ENCODE measurements at regions not wholly inside any gene's neighbourhood (a gene's known extent, or its start where the extent isn't known, plus 50 kb on each side); places are given as distances from the start of the nearest gene placed in this dataset.
"Not testable (repeated sequence)": the region's sequence is repeated elsewhere in the genome, so short reads cannot be mapped to it uniquely, and the experiment has no call there.

- DNase-seq (ENCODE audit: low read depth in 1 of 2, low spot score in 1 of 2): no peak
- Histone ChIP-seq H3K27ac (replicated peaks) (no peak overlapping the region), H3K4me3 (replicated peaks; ENCODE audit: insufficient read depth, low read length) (no peak overlapping the region), H3K27me3 (ENCODE audit: insufficient read depth, poor library complexity, severe bottlenecking) (no peaks in the 10 kb centered on the region)
- TF ChIP-seq REST (IDR thresholded peaks at IDR 0.05; ENCODE audit: insufficient replicate concordance, low read depth) (no peak), SPI1 (IDR thresholded peaks at IDR 0.05; ENCODE audit: borderline replicate concordance, low read depth) (no peak), POLR2AphosphoS5 (IDR thresholded peaks at IDR 0.05; ENCODE audit: low read depth) (no peak), GABPA (IDR thresholded peaks at IDR 0.05; ENCODE audit: low read depth) (no peak)
- TF ChIP-seq, protein P1, sequence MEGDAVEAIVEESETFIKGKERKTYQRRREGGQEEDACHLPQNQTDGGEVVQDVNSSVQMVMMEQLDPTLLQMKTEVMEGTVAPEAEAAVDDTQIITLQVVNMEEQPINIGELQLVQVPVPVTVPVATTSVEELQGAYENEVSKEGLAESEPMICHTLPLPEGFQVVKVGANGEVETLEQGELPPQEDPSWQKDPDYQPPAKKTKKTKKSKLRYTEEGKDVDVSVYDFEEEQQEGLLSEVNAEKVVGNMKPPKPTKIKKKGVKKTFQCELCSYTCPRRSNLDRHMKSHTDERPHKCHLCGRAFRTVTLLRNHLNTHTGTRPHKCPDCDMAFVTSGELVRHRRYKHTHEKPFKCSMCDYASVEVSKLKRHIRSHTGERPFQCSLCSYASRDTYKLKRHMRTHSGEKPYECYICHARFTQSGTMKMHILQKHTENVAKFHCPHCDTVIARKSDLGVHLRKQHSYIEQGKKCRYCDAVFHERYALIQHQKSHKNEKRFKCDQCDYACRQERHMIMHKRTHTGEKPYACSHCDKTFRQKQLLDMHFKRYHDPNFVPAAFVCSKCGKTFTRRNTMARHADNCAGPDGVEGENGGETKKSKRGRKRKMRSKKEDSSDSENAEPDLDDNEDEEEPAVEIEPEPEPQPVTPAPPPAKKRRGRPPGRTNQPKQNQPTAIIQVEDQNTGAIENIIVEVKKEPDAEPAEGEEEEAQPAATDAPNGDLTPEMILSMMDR (IDR thresholded peaks at IDR 0.05; ENCODE audit: insufficient read depth, low read length): no peak
Observed at GRCh38 chr3:105293441-105293840, 73.3 kb upstream of the ALCAM start.

- H3K27ac ChIP-seq (replicated peaks); H3K4me3 ChIP-seq (replicated peaks; ENCODE audit: insufficient read depth, low read length); H3K27me3 ChIP-seq (ENCODE audit: insufficient read depth, poor library complexity, severe bottlenecking); DNase-seq (ENCODE audit: low read depth in 1 of 2, low spot score in 1 of 2): not testable (repeated sequence)
Observed at GRCh38 chr3:105296182-105296822, 70.4 kb upstream of the ALCAM start.

DNA sequence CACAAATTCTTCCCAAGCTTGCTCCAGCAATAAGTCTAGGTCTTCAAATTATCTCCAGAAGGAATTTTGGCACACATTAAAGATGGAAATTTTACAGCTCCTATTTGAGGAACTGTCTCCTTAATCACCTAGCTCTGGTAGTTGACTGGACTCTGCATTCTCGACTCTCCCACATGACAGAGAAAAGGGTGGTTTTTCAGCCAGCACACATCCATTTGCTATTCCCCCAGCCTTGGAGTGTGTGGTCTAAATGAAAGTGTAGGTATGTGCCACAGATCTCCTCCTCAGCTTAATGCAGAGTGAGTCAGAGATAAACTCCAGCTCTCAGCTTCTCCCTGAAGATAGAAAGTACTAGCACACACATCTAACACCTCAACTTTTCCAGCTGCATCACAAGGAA lies 62.2 kb upstream of the ALCAM start:
- Histone ChIP-seq H3K27me3 (ENCODE audit: insufficient read depth, poor library complexity, severe bottlenecking) (no peaks in the 10 kb centered on the region), H3K4me3 (replicated peaks; ENCODE audit: insufficient read depth, low read length) (no peak overlapping the region), H3K27ac (replicated peaks) (no peak overlapping the region)
- DNase-seq (ENCODE audit: low read depth in 1 of 2, low spot score in 1 of 2): no peak
- TF ChIP-seq REST (IDR thresholded peaks at IDR 0.05; ENCODE audit: insufficient replicate concordance, low read depth) (no peak), GABPA (IDR thresholded peaks at IDR 0.05; ENCODE audit: low read depth) (no peak), SPI1 (IDR thresholded peaks at IDR 0.05; ENCODE audit: borderline replicate concordance, low read depth) (no peak), POLR2AphosphoS5 (IDR thresholded peaks at IDR 0.05; ENCODE audit: low read depth) (no peak)
- TF ChIP-seq, protein P1 (IDR thresholded peaks at IDR 0.05; ENCODE audit: insufficient read depth, low read length): no peak

DNA sequence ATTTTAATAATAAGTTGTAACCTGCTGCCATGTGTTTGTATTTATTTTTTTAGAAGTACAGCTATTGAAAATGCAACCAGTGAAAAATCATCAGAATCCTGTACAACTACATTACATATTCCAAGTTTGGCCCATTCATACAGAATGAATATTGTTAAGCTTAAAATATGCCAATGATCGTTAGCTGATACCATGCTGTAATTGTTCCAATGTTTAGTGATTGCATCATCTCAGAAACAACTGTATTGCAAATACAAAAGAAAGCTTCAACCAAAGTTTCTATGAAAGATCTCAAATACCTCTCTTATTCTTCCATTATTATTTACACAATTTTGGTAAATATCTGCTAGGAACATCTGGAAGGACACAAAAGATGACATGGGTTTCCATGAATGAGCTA lies 51.6 kb upstream of the ALCAM start:
- TF ChIP-seq, protein P1 (IDR thresholded peaks at IDR 0.05; ENCODE audit: insufficient read depth, low read length): no peak
- TF ChIP-seq GABPA (IDR thresholded peaks at IDR 0.05; ENCODE audit: low read depth) (no peak), SPI1 (IDR thresholded peaks at IDR 0.05; ENCODE audit: borderline replicate concordance, low read depth) (no peak), POLR2AphosphoS5 (IDR thresholded peaks at IDR 0.05; ENCODE audit: low read depth) (no peak), REST (IDR thresholded peaks at IDR 0.05; ENCODE audit: insufficient replicate concordance, low read depth) (no peak)
- no peak overlapping the region for H3K27ac ChIP-seq (replicated peaks)
- no peaks in the 10 kb centered on the region for H3K27me3 ChIP-seq (ENCODE audit: insufficient read depth, poor library complexity, severe bottlenecking)
- no peak overlapping the region for H3K4me3 ChIP-seq (replicated peaks; ENCODE audit: insufficient read depth, low read length)
- DNase-seq (ENCODE audit: low read depth in 1 of 2, low spot score in 1 of 2): no peak

Data from HL-60 (cell line).